ENCODE measurements at regions not wholly inside any gene's neighbourhood (a gene's known extent, or its start where the extent isn't known, plus 50 kb on each side); places are given as distances from the start of the nearest gene placed in this dataset.

GRCh38 chr7:46253520-46253919, 332.4 kb upstream of the IGFBP3 start:
- no peak for FAIRE-seq
- 86% methylated on average over 1 of the region's 1 CpG; no CpG with 5 or more reads in 1 of the 2 experiments for WGBS, 2 experiments (ENCODE audit: extremely low coverage in 1 of 2, insufficient coverage in 1 of 2, insufficient read length in 1 of 2, insufficient replicate concordance in 2 of 2, low coverage in 1 of 2, low lambda C conversion rate in 2 of 2, missing lambda C conversion rate in 1 of 2)
- Histone ChIP-seq H3K23ac (ENCODE audit: insufficient read length) (no peak overlapping the region), H2BK15ac (ENCODE audit: low read length) (no peak overlapping the region), H3K9ac (replicated peaks in 1 of 4; ENCODE audit: extremely low read depth in 1 of 4, low read depth in 3 of 4, low read length in 3 of 4) (no peak overlapping the region), H3K79me1 (ENCODE audit: low read depth, low read length) (no peaks in the 10 kb centered on the region), H2BK12ac (ENCODE audit: low read depth, low read length) (no peak overlapping the region), H2AFZ (ENCODE audit: low read length) (no peak overlapping the region), H3K27ac (ENCODE audit: low read depth, low read length) (no peak overlapping the region), H4K8ac (ENCODE audit: extremely low read depth, insufficient read depth, low read length) (no peak overlapping the region), H2AK5ac (ENCODE audit: low read depth, low read length) (no peak overlapping the region), H3K4me3 (ENCODE audit: extremely low read depth in 1 of 4, insufficient read depth in 2 of 4, low read depth in 3 of 4, low read length in 4 of 4) (no peak overlapping the region), H2BK20ac (ENCODE audit: low read length) (no peak overlapping the region), H4K20me1 (replicated peaks in 1 of 2; ENCODE audit: control insufficient read depth in 1 of 2, insufficient read depth in 2 of 2, low read length in 2 of 2) (no peaks in the 10 kb centered on the region), H3K4me2 (ENCODE audit: insufficient read depth in 1 of 2, low read depth in 2 of 2, low read length in 2 of 2) (no peak overlapping the region), H2BK5ac (ENCODE audit: low read depth, low read length) (no peak overlapping the region), H3K14ac (ENCODE audit: insufficient read length) (no peak overlapping the region), H4K91ac (replicated peaks; ENCODE audit: insufficient read length, low read length) (no peak overlapping the region), H3K27me3 (replicated peaks in 1 of 4; ENCODE audit: control insufficient read depth in 3 of 4, extremely low read depth in 1 of 4, insufficient read depth in 3 of 4, low read length in 3 of 4) (no peaks in the 10 kb centered on the region), H4K5ac (ENCODE audit: insufficient read length, low read depth, low read length) (no peak overlapping the region), H3K9me3 (ENCODE audit: insufficient read depth in 2 of 2, low read depth in 1 of 2, low read length in 1 of 2) (no peaks in the 10 kb centered on the region), H3K23me2 (ENCODE audit: low read depth, low read length) (no peaks in the 10 kb centered on the region), H3K56ac (replicated peaks; ENCODE audit: insufficient read length, low read depth, low read length) (no peak overlapping the region), H2BK120ac (replicated peaks; ENCODE audit: low read depth, low read length) (no peak overlapping the region), H3K36me3 (ENCODE audit: control insufficient read depth in 2 of 4, insufficient read depth in 4 of 4, low read length in 3 of 4) (no peaks in the 10 kb centered on the region), H3K79me2 (ENCODE audit: control insufficient read depth in 1 of 2, insufficient read depth in 2 of 2, low read length in 2 of 2) (no peaks in the 10 kb centered on the region), H3K18ac (ENCODE audit: extremely low read depth, low read length) (no peak overlapping the region), H3K4me1 (replicated peaks in 1 of 4; ENCODE audit: control insufficient read depth in 3 of 4, insufficient read depth in 4 of 4, low read length in 3 of 4) (no peaks in the 10 kb centered on the region), H3K4ac (replicated peaks; ENCODE audit: insufficient read length, low read depth, low read length) (no peak overlapping the region)
- POLR2A ChIA-PET (ENCODE audit: partially characterized antibody), result no interaction called here
- TF ChIP-seq RNF2 (IDR thresholded peaks at IDR 0.05; ENCODE audit: borderline replicate concordance, low read depth, low read length, missing control alignments, poor library complexity, severe bottlenecking) (no peak), KDM5A (IDR thresholded peaks at IDR 0.05; ENCODE audit: low read length) (no peak), EGR1 (IDR thresholded peaks at IDR 0.05; ENCODE audit: borderline replicate concordance, low read depth, low read length) (no peak), SUZ12 (IDR thresholded peaks at IDR 0.05; ENCODE audit: low read length) (no peak)
- no peak for DNase-seq (ENCODE audit: low read depth in 1 of 2, low spot score in 2 of 2)
- CTCF ChIA-PET (ENCODE audit: partially characterized antibody), result no interaction called here

All from H1 (cell line).